DLD1 (cell line): ENCODE measurements at regions not wholly inside any gene's neighbourhood (a gene's known extent, or its start where the extent isn't known, plus 50 kb on each side); places are given as distances from the start of the nearest gene placed in this dataset.

ENCODE experiments used
- in situ Hi-C: cut with HindIII; loops from 2 replicates; pipeline ENCODE4 v1.10.0; 2017; ENCODE audit warnings: low sequenced_read_pairs

DNA sequence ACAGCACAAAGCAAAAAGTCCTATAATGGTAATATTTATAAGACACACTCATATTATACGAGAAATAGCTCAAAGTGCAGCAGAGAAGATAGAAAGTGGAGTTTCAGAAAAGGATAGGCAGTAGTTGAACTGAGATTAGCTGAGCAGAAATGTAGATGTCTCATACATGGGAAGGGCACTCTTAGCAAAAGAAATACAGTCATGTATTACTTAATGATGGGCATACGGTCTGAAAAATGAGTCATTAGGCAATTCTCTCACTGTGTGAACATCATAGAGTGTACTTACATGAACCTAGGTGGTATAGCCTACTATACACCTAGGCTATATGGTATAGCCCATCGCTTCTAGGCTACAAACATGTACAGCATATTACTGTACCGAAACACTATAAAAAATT is 671.3 kb downstream of the RPS29 start:
- in situ Hi-C loops, result no loop called here

DNA sequence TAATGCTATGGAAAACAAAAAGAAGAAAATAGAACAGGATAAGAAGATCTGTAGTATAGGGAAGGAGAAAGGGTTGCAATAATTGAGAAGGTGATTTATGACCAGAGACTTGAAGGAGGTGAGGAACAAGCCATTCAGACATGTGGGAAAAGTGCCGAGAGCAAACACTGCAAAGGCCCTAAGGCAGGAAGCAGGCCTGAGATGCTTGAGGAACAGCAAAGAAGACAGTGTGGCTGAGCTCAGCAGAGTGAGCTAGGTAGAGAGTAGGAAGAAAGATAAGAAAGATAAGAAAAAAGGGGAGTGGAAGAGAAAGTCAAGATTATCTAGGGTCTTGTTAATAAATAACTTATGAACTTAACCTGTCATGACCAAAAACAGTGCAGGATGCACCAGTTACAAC is 671.8 kb downstream of the RPS29 start:
- in situ Hi-C loops, result no loop called here

DNA sequence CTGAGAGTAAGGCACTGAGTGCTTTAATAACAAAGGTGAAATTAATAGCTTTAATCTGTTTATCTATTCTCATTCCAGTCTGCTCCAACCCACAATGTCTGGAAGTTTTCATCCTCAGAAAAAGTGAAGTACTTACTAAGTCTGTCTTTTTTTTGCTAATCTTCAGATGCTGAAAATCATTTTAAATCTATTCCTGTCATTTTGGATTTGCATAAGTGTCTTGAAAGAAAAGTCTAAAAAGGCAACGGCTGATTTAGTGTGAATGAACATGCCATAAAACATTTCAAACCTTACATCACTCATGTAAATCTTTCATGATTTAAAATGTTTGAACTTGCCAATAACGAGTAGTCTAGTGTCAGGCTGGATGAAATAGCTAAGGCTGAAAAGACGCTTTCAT is 685.6 kb downstream of the RPS29 start:
- in situ Hi-C loops, result no loop called here

DNA sequence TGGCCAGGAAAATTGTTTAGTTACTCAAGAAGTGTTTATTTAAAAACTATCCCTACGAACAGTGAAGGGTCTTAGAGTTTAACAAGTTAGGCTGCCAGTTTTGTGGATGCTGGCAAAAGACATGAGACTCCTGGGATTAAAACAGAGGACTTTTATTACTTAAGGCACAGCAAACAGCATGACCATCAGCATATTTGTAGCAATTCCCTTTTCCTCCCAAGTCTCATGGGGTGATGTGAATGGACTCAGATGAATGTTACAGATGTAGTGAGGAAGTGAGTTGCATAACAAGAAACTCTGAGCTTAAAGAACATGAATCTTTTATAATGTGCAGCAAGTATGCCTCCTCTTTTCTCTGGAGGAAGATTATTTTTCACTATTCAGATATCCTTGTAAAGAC is 695.8 kb downstream of the RPS29 start:
- in situ Hi-C loops, result no loop called here

DNA sequence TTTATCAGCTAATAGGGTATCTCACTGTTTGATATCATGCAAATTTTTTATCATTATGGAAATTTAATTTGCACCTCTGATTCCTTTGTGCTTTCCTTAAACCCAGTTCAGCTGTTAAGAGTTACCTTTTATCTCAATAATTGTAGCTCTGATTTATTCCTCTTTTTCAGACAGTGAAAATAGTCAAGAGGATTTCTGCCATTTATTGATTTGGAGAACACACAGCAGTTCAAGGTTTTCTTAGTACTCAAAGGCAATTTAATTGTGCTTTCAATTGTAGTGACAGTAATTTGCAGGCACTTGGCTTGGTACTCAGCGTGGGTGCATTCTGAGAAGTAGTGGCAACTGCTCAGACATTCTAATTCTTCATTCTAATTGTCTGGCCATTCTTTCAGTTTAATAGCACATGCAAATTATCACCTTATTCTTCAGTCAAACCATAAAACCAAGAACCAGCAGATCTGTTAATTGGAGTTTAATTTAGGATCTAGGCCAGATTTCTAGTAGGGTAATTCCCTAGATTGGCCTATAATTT is 709.3 kb downstream of the RPS29 start:
- in situ Hi-C loops, result no loop called here

DNA sequence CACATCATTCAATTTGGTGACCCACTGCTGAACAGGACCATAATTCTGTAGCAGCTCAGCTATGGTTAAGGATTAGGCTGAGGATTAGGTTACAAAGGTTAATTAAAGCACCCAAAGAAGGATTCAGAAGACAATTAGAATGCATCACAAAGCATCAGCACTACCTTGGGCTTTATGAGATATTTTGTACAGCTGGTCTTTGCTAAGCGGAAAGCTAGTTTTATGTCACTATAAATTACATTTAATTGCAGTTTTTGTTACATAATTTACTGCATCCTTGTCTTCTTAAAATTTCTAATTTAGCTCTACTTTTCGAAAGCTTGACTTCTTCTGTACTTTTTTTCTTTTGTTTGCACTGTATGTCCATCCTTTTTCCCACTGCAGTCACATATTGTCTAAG is 711.5 kb downstream of the RPS29 start:
- in situ Hi-C loops, result no loop called here

DNA sequence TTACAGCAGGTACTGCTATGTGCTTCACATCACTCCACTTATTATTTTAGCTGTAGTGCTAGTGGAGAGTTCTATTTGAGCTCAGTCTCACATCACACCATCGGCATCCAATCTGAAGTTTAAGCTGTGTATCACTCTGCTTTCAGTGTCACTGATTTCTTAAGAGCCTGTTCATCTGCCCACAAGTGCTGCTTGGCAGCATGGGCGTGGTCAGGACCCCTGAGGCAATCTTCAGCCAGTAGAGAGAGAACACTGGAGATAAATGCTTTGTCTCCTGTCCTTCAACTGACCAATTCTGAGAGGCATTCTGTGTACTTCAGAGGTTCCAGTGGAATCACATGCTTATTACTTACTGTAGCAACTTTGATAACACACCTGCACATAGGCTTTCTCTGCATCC is 728.8 kb downstream of the RPS29 start:
- in situ Hi-C loops, result no loop called here

DNA sequence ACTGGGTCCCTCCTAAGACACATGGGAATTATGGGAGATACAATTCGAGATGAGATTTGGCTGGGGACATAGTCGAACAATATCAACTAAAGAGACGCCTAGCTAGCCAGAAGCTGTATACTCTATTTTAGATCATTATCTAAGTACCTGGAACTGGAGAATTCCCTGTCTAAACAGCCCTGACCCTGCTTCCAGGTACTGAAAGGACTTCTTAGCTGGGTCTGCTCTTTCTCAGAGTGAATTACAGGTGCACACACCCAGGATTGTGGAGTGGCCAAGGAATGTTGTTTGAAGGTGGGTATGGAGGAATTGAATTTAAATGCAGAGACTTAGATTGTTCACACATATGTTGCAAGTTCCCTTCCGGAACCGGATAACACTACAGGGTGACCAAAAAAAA is 733.0 kb downstream of the RPS29 start:
- in situ Hi-C loops, result no loop called here

DNA sequence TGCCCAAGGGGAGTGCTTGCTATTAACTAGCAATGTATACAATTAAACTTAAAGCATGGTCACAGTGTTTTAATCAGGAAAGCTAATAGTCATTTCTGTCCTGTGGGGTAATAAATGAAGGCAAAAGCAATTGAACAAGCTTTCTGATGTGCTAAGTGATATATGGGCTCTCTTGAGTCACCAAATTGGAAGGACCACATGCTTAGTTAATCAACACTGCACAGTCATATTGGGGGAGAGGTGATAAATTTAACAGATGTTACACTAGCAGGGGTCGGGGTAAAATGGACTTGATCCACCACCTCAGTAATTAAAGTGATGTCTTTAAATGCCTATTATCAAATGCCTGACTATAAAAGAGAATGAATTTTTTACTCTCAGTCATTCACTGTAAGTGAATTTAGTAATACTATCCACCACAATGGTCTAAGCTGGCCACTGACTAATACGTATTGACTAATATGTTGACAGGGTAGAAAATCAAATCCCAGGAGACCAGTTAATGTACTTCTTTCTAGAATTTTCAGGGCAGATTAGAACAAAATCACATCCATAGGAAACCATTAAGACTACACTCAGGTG is 736.3 kb downstream of the RPS29 start:
- in situ Hi-C loops, result no loop called here

DNA sequence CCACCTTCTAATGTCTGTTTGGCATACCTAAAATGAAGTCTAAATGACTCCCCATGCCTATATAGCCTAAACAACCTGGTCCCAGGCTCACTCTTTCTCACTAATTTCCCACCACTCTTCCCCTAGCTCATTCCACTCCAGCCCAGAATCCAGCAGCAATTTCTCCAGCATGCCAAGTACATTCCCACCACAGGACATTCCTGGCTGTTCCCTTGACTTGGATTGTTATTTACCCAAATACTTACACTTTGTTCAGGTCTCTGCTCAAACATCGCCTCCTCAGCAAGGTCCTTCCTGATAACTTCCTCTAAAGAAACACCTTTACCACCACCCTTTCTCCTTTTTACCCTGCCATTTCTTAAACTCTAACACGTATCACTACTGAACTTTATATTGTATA is 743.4 kb downstream of the RPS29 start:
- in situ Hi-C loops, result no loop called here

DNA sequence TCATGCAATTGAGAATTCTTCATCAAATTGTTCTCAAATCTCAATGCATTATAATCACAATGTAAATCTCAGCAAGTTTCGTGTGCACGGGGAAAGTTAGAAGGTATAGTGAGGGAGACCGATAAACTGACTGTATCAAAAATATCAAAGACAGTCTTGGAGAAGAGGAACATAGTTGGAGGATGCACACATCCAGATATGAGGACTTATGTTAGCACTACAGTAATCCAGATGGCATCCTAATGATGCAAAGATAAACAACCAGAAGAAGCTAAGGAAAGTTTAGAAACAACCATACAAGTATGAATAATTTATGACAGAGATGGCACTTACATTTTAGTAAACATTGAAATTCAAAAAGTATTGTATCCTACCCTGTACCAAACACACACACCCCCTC is 760.1 kb downstream of the RPS29 start:
- in situ Hi-C loops, result no loop called here

DNA sequence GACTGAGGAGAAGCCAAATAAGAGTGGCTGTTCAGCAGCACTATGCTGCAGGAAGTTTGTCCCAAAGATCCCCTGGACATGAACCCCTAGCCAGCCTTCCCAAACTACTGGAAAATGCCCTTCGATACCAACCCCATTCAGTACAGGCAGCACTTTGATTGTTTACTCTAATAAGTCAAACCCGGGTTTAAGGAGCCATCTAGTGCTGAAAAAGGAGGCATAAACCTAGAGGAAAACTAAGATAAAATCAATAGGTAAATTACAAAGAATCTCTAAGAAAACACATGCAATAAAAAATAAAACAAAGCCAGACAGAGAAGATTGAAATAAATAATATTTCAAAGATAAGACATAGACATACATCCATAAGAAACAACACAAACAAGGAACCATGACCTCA is 771.6 kb downstream of the RPS29 start:
- in situ Hi-C loops, result no loop called here

DNA sequence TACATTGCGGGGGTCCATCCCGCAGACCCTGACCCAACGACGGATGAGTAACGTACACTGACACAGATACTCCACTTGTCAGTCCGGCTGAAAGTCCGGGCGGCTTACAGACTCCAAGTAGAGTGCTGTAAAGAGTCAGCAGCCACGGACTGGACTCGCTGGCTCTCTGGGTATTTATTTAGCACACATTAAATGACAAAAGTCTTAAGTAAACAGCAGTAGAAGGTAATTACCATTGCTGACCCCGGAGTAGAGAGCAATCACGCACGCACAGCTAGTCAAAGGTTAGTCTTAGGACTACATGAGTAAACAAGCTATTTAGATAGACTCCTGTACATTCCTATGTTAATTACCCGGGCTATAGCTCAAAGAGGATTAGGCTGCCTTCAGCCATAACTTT is 780.9 kb downstream of the RPS29 start:
- in situ Hi-C loops, result no loop called here

DNA sequence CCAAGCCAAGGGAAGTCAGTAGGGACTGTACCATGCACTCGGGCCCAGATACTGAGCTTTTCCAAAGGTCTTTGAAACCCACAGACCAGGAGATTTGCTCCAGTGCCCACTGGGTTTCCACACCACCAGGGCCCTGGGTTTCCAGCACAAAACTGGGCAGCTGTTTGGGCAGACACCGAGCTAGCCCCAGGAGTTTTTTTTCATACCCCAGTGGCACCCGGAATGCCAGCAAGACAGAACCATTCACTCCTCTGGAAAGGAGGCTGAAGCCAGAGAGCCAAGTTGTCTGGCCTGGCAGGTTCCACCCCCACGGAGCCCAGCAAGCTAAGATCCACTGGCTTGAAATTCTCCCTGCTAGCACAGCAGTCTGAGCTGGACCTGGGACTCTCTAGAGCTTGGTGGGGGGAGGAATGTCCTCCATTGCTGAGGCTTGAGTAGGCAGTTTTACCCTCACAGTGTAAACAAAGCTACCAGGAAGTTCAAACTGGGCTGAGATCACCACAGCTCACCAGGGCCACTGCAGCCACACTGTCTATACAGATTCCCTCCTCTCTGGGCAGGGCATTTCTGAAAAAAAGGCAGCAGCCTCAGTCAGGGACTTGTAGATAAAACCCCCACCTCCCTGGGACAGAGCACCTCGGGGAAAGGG is 793.7 kb downstream of the RPS29 start:
- in situ Hi-C loops, result no loop called here

DNA sequence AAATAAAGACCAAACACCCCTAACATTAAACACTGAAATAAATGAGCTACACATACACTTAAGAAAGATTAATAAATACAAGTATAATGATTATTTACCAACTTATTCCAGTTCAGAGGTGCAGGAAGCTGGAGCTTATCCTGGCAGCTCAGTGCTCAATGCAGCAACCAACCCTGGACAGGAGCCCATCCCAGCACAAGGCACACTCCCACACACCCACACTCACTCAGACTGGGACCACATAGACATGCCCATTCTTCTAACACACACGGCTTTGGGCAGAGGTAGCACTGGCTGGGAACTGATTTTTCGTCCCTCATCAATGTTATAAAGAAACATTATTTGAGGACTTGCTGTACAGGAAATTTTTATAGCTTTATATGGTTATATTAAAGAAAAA is 797.4 kb downstream of the RPS29 start:
- in situ Hi-C loops, result no loop called here

DNA sequence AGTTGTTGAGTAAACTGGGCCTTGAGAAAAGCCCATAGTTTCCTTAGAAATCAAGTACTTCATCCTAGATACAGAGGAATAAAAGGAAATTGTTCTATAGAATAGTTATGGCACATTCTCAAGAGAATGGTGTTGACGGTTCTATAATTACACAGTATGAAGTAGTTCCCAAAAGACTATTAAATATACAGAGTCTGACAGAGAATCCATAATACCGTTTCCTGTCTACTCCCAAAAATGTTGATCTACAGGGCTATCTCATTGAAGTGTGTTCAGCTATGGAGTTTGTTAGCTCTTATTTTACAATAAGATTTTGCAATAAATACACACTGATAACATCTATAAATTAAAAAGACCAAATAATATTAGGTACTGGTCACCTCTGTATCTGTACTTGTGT is 799.7 kb downstream of the RPS29 start:
- in situ Hi-C loops, result no loop called here

DNA sequence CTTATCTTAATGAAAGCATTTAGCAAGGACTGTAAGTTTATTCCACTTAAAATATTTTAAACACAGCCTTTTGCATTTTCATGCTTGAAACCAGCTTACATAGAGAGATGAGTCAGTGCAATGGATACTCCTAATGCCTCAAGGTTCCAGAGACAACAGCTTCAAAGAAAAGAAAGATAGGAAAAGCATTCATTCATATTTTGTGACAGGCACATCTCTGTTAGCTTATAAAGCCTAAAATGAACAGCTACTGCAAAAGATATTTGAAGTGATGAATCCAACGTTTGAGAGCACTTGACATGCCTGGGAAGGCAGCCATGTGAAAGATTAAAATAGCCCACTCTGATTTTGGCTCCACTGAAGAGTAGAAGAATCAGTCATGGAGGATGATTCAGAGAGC is 814.5 kb downstream of the RPS29 start:
- in situ Hi-C loops, result no loop called here

DNA sequence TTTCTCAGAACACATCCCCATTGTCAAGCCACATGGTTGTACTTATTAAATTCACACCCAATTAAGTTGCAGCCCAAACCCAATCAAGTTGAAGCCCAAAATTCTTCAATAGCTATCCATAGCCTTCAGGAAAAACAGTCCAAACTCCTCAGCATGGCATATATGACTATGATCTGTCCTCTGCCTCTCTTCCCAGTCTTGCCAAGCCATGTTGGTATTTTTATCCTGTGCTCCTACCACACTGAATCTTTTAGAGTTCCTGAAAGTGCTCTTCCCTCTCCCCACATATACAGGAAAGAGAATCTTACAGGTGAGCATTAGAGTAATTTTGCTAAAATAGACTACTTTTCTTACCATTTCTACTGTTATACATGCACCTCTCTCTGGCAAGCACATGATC is 834.9 kb downstream of the RPS29 start:
- in situ Hi-C loops, result no loop called here

DNA sequence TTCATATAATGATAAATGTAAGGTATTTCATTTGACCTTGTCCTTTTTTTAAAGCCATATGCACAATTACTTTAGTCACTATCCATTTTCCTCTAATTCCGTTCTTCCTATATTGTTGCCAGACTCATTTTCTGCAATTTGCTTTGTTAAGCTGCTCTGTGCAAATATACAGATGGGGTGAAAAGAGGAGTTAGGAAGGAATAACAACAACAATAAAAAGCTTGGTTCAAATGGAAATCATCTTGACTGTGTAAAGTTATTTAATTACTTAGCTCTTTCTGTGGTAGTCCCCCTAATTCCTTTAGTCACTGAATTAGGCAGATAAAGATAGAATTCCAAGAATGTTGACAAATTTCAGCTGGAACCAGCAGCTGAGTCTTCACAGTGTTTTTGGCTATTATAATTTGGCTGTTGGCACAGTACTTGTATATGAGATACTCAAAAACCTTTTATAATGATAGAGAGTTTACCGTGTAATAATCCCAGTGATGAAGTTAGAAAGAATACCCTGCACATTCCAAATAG is 838.0 kb downstream of the RPS29 start:
- in situ Hi-C loops, result no loop called here

DNA sequence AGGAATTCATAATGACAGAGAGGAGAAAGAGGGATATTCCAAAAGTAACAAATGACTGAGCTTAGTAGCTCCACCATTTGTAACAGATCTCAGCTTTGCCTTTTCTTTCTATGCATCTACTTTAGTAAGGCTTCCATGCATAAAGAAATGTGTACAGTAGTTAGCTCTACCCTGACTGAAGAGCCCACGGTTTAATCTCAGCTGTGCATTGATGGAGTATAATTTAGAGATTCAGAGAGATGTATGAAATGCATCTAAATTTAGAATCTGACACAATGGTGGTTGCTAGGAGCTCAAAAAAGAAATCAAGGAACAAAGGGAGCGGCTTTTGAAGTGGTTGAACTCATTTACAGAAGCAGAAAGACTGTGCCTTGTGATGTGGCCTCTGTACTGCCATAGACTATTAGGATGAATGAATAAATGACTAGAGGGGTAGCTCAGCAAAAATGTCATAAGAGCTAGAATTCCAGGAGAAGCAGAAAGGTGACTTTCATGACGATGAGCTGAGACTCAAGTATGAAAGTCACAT is 838.6 kb downstream of the RPS29 start:
- in situ Hi-C loops, result no loop called here

DNA sequence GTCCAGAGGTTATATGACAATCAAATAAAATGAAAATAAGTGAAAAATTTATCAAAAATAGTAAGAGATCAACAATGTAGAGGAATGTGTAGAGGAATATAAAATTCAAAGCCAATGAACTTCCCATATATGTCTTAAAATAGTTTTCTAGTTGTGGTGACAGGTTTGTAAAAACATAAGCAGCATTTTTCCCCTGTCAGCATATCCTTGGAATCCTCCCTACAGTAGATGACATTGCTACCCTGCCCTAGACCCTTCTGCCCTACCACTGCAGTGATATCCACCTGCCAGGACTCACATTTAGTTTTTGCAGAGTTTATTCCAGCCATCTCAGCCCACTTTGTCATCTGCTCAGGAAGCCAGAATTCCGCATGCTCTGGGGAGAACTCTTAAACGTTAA is 842.0 kb downstream of the RPS29 start:
- in situ Hi-C loops, result no loop called here

DNA sequence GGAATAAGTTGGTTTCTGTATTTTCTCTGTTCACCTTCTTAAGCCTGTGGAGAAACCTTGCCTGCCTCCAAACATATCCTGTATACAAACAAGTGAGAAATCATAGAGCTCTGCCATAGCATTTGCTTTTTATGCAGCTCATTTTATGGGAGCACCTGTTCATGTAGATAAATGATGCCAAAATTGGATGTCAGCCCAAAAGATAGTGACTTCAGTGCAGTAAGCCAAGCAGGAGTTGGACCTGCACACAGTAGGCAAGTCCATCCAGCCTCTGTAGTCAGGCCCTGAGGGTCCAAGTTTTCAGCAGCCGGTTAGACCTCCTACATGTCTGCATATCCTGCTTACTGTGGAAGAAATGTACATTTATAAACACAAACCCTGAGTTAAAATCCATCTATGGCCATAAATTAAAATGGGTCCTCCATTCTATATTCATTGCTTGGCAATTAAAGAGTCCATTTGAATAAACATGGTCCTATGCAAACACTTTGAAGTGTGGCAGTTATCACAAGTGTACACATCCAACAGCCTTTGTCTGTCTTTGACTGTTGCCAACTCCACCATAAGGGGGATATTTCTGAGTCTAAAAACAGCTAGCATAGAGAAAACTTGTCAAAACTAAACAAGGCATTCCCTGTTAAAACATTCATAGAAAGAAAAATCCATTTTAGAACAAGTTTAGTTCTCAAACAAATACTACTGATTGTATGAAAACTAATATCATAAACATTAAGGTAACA is 847.8 kb downstream of the RPS29 start:
- in situ Hi-C loops, result no loop called here
